Activated CD4-positive, alpha-beta T cell treated with anti-CD3 and anti-CD28 coated beads, Interleukin-2, amount 10 ng/mL, durations not matched to agents 7 days and 5 days (primary cell): ENCODE measurements at regions not wholly inside any gene's neighbourhood (a gene's known extent, or its start where the extent isn't known, plus 50 kb on each side); places are given as distances from the start of the nearest gene placed in this dataset.

Experiments
- CTCF ChIA-PET: fragments of 350-600 bp; sonication (Branson Sonifier 250); formaldehyde crosslinking; loops from one replicate; lab custom pipeline; 2021; ENCODE audit warnings: antibody characterized with exemption; lab: Charles Lee
- POLR2A ChIA-PET: fragments of 350-600 bp; sonication (Branson Sonifier 250); formaldehyde crosslinking; loops from one replicate; lab custom pipeline; 2021; ENCODE audit warnings: antibody characterized with exemption; lab: Charles Lee
- DNase-seq: peaks from one replicate; pipeline ENCODE4 v3.0.0-alpha.2; 2020
- H3K27ac Mint-ChIP-seq: one replicate; pipeline ENCODE4 v1.8.0; 2021; ENCODE audit warnings: mild to moderate bottlenecking, moderate library complexity, mixed read lengths
- H3K27me3 Mint-ChIP-seq: one replicate; pipeline ENCODE4 v1.8.0; 2021; ENCODE audit warnings: mixed read lengths
- H3K36me3 Mint-ChIP-seq: one replicate; pipeline ENCODE4 v1.8.0; 2021; ENCODE audit warnings: low read depth, mixed read lengths
- H3K4me1 Mint-ChIP-seq: one replicate; pipeline ENCODE4 v1.8.0; 2021; ENCODE audit warnings: mixed read lengths
- H3K4me3 Mint-ChIP-seq: one replicate; pipeline ENCODE4 v1.8.0; 2021; ENCODE audit warnings: mild to moderate bottlenecking, moderate library complexity, mixed read lengths
- H3K9me3 Mint-ChIP-seq: one replicate; pipeline ENCODE4 v1.8.0; 2021; ENCODE audit warnings: mixed read lengths

DNA sequence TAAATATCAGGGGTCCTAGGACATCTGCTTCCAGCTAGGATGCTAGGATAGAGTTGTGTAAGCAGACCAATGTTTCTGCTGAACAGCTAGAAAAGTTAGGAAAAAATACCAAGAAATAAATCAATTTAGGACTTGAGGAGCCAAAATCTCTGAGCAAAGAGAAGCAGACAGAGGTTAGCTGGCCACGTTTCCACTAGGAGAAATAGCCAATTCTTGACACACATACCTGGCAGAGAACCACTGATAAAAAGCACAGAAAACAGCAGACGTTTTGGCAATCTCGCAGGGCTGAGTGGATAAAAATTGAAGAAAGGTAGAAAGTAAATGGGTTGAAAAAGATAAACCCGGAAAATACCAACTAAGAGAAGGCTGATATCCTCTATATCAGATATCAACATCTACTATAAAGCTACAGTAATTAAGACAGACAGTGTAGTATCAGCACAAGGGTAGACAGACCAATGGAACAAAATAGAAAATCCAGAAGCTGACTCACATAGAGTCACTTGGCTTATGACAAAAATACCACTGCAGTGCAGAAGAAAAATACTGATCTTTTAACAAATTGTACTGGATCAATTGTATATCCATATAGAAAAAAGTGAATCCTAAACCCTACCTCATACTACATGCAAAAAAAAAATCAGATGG, 306.1 kb upstream of the KLHL29 start:
- Mint-ChIP-seq H3K4me1 (no peaks in the 10 kb centered on the region), H3K36me3 (no peaks in the 10 kb centered on the region), H3K27ac (no peak overlapping the region), H3K27me3 (peaks cover 6% of the 10 kb centered on the region), H3K9me3 (no peaks in the 10 kb centered on the region), H3K4me3 (no peak overlapping the region)
- ChIA-PET CTCF (no interaction called here), POLR2A (no interaction called here)
- DNase-seq = no peak

DNA sequence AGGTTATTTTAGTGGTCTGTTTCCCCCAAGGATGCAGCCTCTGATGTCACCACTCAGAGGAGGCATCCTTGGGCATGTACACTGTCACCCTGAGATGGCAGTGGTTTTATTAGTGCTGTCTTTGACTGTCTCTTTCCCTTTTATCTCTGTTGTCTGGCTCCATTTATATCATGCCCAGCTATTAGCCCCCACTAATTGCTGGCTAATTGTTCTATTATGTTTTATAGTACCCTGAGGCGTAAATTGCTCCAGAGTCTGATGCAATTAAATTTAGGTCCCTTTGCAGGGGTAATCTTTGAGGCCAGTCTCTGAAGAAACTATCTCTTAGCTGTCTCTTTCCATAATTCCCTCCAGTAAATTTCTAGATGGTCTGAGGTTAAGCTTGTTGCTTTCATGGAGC, 301.0 kb upstream of the KLHL29 start:
- DNase-seq = no peak
- no peak overlapping the region for H3K4me3 Mint-ChIP-seq

DNA sequence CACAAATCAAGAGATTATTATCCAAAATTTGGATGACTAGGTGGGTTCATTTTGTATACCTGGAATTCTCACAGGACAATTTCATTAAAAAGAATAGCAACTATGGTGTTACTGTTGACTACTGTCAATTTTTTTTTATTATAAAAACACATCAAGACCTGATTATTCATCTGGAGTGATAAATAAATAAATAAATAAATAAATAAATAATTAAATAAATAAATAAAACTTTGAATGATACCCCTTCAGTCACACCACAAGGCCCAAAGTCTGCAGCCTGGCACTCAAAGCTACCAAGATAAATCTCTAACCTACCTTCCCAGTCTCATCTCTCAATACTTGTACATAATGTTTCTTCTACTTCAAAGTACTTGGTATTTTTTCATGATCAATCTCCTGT, 294.0 kb upstream of the KLHL29 start:
- POLR2A ChIA-PET = no interaction called here
- CTCF ChIA-PET = no interaction called here
- Mint-ChIP-seq H3K27ac (no peak overlapping the region), H3K4me3 (no peak overlapping the region), H3K36me3 (no peaks in the 10 kb centered on the region), H3K4me1 (no peaks in the 10 kb centered on the region), H3K27me3 (no peaks in the 10 kb centered on the region), H3K9me3 (no peaks in the 10 kb centered on the region)
- no peak for DNase-seq

More for the DNA sequence above, 301.0 kb upstream of the KLHL29 start:
- no peaks in the 10 kb centered on the region for H3K9me3 Mint-ChIP-seq
- ChIA-PET CTCF (no interaction called here), POLR2A (no interaction called here)
- no peaks in the 10 kb centered on the region for H3K4me1 Mint-ChIP-seq
- no peaks in the 10 kb centered on the region for H3K36me3 Mint-ChIP-seq
- peaks cover 6% of the 10 kb centered on the region for H3K27me3 Mint-ChIP-seq
- no peak overlapping the region for H3K27ac Mint-ChIP-seq

DNA sequence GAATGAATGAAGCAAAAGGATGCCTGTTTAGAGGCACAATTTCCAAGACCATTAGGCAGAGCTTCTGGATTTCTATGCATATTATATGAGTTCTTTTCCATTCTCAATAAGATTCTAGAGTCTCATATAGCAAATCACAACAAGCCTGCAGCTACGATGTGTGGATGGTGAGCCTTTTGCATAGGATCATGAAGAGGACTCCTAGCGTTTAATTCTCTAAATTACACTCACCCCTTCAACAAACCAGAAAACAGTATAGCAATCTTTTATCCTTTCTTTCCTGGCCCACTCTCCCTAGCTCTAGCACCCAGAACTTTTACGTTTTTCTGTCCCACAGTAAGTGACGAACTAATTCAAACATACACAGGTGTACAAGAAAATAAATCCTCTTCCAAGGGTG, 293.1 kb upstream of the KLHL29 start:
- Mint-ChIP-seq H3K9me3 (no peaks in the 10 kb centered on the region), H3K27ac (no peak overlapping the region), H3K36me3 (no peaks in the 10 kb centered on the region), H3K27me3 (no peaks in the 10 kb centered on the region), H3K4me3 (no peak overlapping the region), H3K4me1 (no peaks in the 10 kb centered on the region)
- ChIA-PET CTCF (no interaction called here), POLR2A (no interaction called here)
- no peak for DNase-seq

DNA sequence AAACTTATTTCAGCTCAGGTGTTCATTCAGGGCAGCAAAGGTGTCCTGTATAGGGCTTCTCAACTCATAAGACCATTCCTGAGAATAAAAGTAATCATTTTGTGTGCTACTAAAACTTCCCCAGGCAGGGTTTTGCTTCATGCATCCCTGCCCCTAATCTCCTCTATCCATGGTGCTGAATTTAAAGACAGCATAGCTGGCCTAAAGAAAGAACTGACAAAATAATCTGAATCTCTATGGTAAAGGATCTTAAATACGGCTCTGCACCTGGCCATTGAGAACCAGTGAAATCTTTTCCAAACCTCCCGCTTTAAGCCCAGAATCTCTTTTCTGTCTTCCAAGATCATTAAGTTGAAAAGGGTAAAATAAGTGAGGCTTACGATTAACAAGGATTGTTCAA, 292.1 kb upstream of the KLHL29 start:
- DNase-seq = no peak
- no peaks in the 10 kb centered on the region for H3K36me3 Mint-ChIP-seq
- no peak overlapping the region for H3K4me3 Mint-ChIP-seq
- ChIA-PET CTCF (no interaction called here), POLR2A (no interaction called here)
- H3K4me1 Mint-ChIP-seq = no peaks in the 10 kb centered on the region
- H3K27ac Mint-ChIP-seq = no peak overlapping the region
- no peaks in the 10 kb centered on the region for H3K27me3 Mint-ChIP-seq
- no peaks in the 10 kb centered on the region for H3K9me3 Mint-ChIP-seq

DNA sequence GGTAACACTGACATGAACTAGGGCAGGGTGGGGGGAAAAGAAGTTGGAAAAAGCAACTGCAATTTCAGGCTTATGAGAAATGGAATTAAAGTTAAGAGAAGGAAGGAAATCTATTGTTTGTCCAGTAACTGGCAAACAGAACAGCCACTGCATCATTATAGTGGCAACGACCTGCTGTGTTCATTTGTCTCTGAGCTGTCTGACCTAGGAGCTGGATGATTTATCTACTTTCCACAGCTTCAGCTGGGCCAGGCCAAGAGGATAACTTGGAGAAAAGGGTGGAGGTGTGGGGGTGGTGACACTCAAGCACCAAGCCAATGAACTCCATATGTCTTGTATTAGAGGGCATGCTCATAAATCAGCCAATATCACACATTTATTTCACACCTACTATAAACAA, 291.5 kb upstream of the KLHL29 start:
- no peak overlapping the region for H3K27ac Mint-ChIP-seq
- no peaks in the 10 kb centered on the region for H3K9me3 Mint-ChIP-seq
- no peaks in the 10 kb centered on the region for H3K4me1 Mint-ChIP-seq
- DNase-seq = no peak
- no peak overlapping the region for H3K4me3 Mint-ChIP-seq
- ChIA-PET POLR2A (no interaction called here), CTCF (no interaction called here)
- H3K27me3 Mint-ChIP-seq = no peaks in the 10 kb centered on the region
- no peaks in the 10 kb centered on the region for H3K36me3 Mint-ChIP-seq

DNA sequence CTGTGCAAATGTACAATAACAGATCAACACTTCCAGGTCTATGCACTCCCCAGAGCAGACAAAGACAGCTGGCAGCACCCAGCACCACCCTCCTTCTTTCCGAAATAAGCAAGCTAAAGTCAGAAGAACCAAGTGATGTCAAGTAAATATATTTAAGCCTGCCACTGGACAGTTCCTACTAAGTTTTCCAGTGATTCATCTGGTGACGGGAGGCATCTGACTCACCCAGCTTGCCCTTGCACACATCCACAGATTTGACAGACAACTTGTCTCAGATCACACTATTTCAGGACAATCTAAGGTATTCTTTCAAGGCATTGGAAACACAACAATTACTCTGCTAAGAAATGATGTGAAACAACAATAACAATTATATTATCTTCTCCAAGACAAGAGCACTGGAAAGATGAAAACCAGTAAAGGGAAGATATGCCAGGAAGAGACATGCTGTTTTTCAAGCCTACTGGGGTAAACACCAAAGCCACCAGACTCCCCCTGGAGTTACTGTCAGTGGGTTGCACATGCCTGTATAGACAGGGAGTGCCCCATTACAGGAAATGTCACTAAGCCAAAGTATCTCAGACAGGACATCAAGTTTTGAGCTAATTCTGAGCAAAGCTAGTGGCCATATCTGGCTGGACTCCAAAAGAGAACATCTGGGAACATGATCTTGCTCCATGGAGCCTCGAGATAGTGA, 287.9 kb upstream of the KLHL29 start:
- Mint-ChIP-seq H3K27ac (no peak overlapping the region), H3K27me3 (no peaks in the 10 kb centered on the region), H3K36me3 (no peaks in the 10 kb centered on the region), H3K9me3 (no peaks in the 10 kb centered on the region), H3K4me3 (no peak overlapping the region), H3K4me1 (no peaks in the 10 kb centered on the region)
- ChIA-PET POLR2A (no interaction called here), CTCF (no interaction called here)
- DNase-seq = no peak

DNA sequence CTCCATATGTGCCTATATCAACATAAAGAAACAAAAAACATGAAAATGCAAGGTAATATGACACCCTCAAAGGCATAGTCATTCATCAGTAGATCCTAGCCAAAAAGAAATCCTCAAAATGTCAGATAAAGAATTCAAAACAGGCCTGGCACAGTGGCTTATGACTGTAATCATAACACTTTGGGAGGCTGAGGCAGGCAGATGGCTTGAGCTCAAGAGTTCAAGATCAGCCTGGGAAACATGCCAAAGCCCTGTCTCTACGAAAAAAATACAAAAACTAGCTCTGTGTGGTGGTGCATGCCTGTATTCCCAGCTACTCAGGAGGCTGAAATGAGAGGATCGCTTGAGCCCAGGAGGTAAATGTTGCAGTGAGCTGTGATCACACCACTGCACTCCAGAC, 284.6 kb upstream of the KLHL29 start:
- H3K4me3 Mint-ChIP-seq = no peak overlapping the region
- H3K27ac Mint-ChIP-seq = no peak overlapping the region
- H3K4me1 Mint-ChIP-seq = no peaks in the 10 kb centered on the region
- no peaks in the 10 kb centered on the region for H3K36me3 Mint-ChIP-seq
- DNase-seq = no peak
- CTCF ChIA-PET = no interaction called here
- no peaks in the 10 kb centered on the region for H3K9me3 Mint-ChIP-seq
- POLR2A ChIA-PET = no interaction called here
- H3K27me3 Mint-ChIP-seq = no peaks in the 10 kb centered on the region

DNA sequence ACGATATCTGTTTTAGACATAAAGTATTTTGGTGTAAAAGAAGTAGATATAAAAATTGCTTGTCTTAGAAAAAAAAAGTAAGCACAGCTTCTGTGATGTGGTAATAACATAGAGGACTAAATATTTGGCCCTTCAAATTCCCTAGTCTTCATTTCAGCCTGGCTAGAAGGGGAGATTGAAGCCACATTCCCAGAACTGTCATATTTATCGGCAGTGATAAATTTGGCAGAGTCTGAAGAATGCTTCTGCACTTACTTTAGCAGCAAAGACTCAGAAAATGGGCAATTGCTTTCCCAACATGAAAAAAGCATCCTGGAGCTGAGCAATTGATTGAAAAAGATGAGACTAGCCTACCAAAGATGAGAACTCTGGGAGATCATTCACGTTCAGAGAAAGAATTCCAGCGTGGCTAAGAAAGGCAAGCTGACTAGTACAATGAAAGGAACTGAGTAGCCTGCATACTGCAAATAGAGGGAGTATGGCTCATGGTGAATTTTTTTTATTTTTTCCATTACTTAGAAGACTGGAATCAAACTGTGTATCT, 278.7 kb upstream of the KLHL29 start:
- ChIA-PET CTCF (no interaction called here), POLR2A (no interaction called here)
- peaks cover 3% of the 10 kb centered on the region for H3K9me3 Mint-ChIP-seq
- no peaks in the 10 kb centered on the region for H3K4me1 Mint-ChIP-seq
- H3K27me3 Mint-ChIP-seq = no peaks in the 10 kb centered on the region
- no peak for DNase-seq
- no peaks in the 10 kb centered on the region for H3K36me3 Mint-ChIP-seq
- no peak overlapping the region for H3K4me3 Mint-ChIP-seq
- H3K27ac Mint-ChIP-seq = no peak overlapping the region

DNA sequence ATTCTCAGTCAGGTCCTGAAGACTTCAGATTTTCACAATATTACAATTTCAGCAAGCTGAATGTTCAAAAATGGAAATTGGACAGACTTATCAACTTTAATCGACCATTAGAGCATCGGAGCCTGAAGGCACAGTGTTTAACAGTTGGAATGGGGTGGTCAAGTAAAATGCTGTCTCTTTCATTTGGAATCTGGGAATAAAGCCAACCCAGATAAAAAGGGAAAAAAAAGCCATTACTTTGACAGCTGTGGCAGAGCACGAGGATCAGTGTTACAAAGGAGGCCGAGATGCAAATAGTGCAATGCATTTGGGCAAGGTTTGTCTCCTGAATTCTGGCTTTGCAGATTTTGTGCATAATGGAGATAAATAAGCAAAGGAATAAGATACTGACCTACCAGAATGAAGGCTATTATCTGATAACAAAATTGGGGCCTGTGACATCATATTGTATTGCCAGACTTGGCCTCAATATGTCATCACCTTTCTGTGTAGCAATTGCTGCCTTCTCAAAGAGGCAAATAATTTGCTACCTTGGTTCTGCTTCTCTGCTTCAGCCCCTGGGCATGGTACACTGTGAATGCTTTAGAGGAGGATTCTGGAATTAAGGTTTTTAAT, 277.5 kb upstream of the KLHL29 start:
- CTCF ChIA-PET = no interaction called here
- Mint-ChIP-seq H3K27me3 (no peaks in the 10 kb centered on the region), H3K27ac (no peak overlapping the region), H3K4me1 (no peaks in the 10 kb centered on the region), H3K36me3 (no peaks in the 10 kb centered on the region), H3K9me3 (peaks cover 3% of the 10 kb centered on the region), H3K4me3 (no peak overlapping the region)
- POLR2A ChIA-PET = interaction anchor here (0.6 kb wide), 1 partner anchor 170 kb away, joined by 3 read pairs; no protein-coding TSS in a partner anchor
- DNase-seq = no peak

DNA sequence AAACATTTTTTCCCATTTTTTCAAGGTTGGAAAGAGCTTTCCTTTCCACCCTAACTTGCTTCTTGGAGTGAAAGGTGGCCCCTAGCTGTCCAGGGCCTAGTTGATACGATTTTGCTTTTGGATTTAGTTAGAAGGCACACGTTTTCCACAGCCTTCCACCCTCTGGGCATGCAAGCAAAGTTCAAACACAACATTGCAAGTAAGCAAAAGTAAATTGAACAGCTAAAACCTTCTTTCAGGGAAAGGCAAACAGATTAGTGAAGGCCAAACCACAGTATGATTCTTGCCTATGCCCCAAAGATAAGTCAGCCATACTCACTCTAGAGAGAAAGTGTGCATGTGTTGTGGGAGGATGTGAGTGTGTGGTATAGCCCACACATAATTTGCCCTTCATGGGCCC, 273.7 kb upstream of the KLHL29 start:
- ChIA-PET POLR2A (no interaction called here), CTCF (no interaction called here)
- H3K9me3 Mint-ChIP-seq = peaks cover 3% of the 10 kb centered on the region
- H3K4me3 Mint-ChIP-seq = no peak overlapping the region
- no peak for DNase-seq
- H3K4me1 Mint-ChIP-seq = no peaks in the 10 kb centered on the region
- no peak overlapping the region for H3K27ac Mint-ChIP-seq
- no peaks in the 10 kb centered on the region for H3K27me3 Mint-ChIP-seq
- no peaks in the 10 kb centered on the region for H3K36me3 Mint-ChIP-seq

DNA sequence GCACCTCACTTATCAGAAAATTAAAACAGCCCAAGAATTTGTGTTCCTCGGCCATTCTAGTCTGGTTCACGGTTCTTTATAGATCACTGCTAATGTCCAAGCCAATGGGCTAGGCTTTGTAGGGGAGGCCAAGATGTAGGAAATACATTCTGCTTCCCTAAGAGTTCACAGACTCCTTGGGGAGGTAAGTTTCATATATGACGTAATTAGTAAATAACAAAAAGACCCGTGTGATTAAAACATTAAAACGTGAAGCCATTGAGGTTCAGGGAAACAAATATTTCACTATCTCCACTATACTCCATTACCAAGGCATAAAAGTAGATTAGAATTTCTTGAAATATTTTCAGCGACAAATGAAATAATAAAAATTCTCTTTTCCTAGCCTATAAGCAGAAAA, 272.5 kb upstream of the KLHL29 start:
- Mint-ChIP-seq H3K4me3 (no peak overlapping the region), H3K27me3 (no peaks in the 10 kb centered on the region), H3K4me1 (no peaks in the 10 kb centered on the region), H3K36me3 (no peaks in the 10 kb centered on the region), H3K27ac (no peak overlapping the region), H3K9me3 (peaks cover 3% of the 10 kb centered on the region)
- ChIA-PET CTCF (no interaction called here), POLR2A (no interaction called here)
- DNase-seq = no peak

DNA sequence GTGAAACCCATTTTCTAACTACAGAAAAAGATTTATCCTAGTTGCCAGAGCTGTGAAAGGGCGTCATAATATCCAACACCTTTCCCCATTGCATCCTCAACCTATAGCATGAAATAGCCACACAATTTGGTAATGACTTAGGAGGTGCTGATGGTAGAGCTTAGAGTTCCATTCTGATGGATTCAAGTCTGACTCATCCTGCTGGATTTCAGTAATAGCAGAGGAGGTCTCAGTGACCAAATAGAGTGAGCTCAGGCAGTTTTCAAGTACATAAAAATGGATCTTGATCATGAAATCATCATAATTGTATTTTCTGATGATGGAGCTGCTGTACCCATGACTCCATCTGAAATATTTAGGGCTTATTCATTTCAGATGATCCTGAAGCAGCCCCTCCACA, 270.7 kb upstream of the KLHL29 start:
- CTCF ChIA-PET = no interaction called here
- H3K4me3 Mint-ChIP-seq = no peak overlapping the region
- H3K27ac Mint-ChIP-seq = no peak overlapping the region
- H3K27me3 Mint-ChIP-seq = no peaks in the 10 kb centered on the region
- DNase-seq = no peak
- POLR2A ChIA-PET = no interaction called here
- peaks cover 3% of the 10 kb centered on the region for H3K9me3 Mint-ChIP-seq
- H3K4me1 Mint-ChIP-seq = no peaks in the 10 kb centered on the region
- no peaks in the 10 kb centered on the region for H3K36me3 Mint-ChIP-seq
